SK-N-SH (cell line): ENCODE measurements at regions not wholly inside any gene's neighbourhood (a gene's known extent, or its start where the extent isn't known, plus 50 kb on each side); places are given as distances from the start of the nearest gene placed in this dataset.

Experiments
- CTCF ChIP-seq: fragments of 200-600 bp; sonication (generic); IDR thresholded peaks from 2 replicates; pipeline ENCODE4 v1.6.1; 2017; ENCODE audit warnings: antibody characterized with exemption, mild to moderate bottlenecking, moderate library complexity
- EP300 ChIP-seq, 2 experiments: IDR thresholded peaks; 2 replicates each; pipeline versions ENCODE4 v1.4.0 to v1.6.1; 2012; ENCODE audit warnings: borderline replicate concordance in 1 of 2, low read depth in 1 of 2, low read length in 1 of 2
- JUND ChIP-seq: IDR thresholded peaks from 2 replicates; pipeline ENCODE4 v1.4.0; 2012
- POLR2AphosphoS5 ChIP-seq: IDR thresholded peaks from 2 replicates; pipeline ENCODE4 v1.6.1; 2012; ENCODE audit warnings: low read depth, low read length
- RCOR1 ChIP-seq: fragments of 150-350 bp; IDR thresholded peaks from 2 replicates; pipeline ENCODE4 v1.6.1; 2017; ENCODE audit warnings: antibody characterized with exemption, low read length
- SIN3A ChIP-seq: IDR thresholded peaks from 2 replicates; pipeline ENCODE4 v1.6.1; 2012; ENCODE audit warnings: low read depth, mild to moderate bottlenecking, low read length, moderate library complexity, borderline replicate concordance
- SMC3 ChIP-seq: IDR thresholded peaks from 2 replicates; pipeline ENCODE4 v1.6.1; 2012; ENCODE audit warnings: low read depth, low read length, improper control_type of control experiment
- TCF12 ChIP-seq: IDR thresholded peaks from 2 replicates; pipeline ENCODE4 v1.4.0; 2012
- YY1 ChIP-seq: IDR thresholded peaks from 2 replicates; pipeline ENCODE4 v1.4.0; 2012; ENCODE audit warnings: low read depth, mild to moderate bottlenecking
- ZBTB33 ChIP-seq: IDR thresholded peaks from 2 replicates; pipeline ENCODE4 v1.4.0; 2012; ENCODE audit warnings: low read depth, borderline replicate concordance

GRCh38 chr7:119033641-119034040 is 809.1 kb downstream of the ANKRD7 start:
- no peak for TF ChIP-seq YY1
- TF ChIP-seq CTCF, result no peak
- no peak for TF ChIP-seq SMC3
- TF ChIP-seq POLR2AphosphoS5, result no peak
- TF ChIP-seq RCOR1, result no peak
- TF ChIP-seq JUND, result no peak
- TF ChIP-seq SIN3A, result no peak
- TF ChIP-seq ZBTB33, result no peak
- no peak for TF ChIP-seq EP300 (IDR thresholded peaks at IDR 0.05; ENCODE audit: borderline replicate concordance in 1 of 2, low read depth in 1 of 2, low read length in 1 of 2)
- no peak for TF ChIP-seq TCF12
